WTC11 (cell line): ENCODE measurements at regions not wholly inside any gene's neighbourhood (a gene's known extent, or its start where the extent isn't known, plus 50 kb on each side); places are given as distances from the start of the nearest gene placed in this dataset.

Experiments used
- ATAC-seq: fragments of 200-7000 bp; cut with Tn5 transposase; 2 replicates; pipeline ENCODE4 v1.10.0; 2021; ENCODE audit warnings: mild to moderate bottlenecking, moderate library complexity
- CTCF ChIA-PET: fragments of 300-600 bp; sonication (Branson Sonifier 250); formaldehyde crosslinking; loops from one replicate; lab custom pipeline; 2021; ENCODE audit warnings: antibody characterized with exemption; lab: Charles Lee
- POLR2A ChIA-PET: fragments of 350-600 bp; sonication (Branson Sonifier 250); formaldehyde crosslinking; loops from one replicate; lab custom pipeline; 2021; ENCODE audit warnings: antibody characterized with exemption; lab: Charles Lee
- DNase-seq: peaks from one replicate; pipeline ENCODE4 v3.0.0; 2021; ENCODE audit warnings: low spot score
- H3K27ac Mint-ChIP-seq: 2 replicates; pipeline ENCODE4 v1.8.0; 2021; ENCODE audit warnings: mixed read lengths
- H3K27me3 Mint-ChIP-seq: 2 replicates; pipeline ENCODE4 v1.8.0; 2021; ENCODE audit warnings: low read depth, mild to moderate bottlenecking, moderate library complexity, mixed read lengths
- H3K36me3 Mint-ChIP-seq: 2 replicates; pipeline ENCODE4 v1.8.0; 2021; ENCODE audit warnings: mixed read lengths
- H3K4me1 Mint-ChIP-seq: 2 replicates; pipeline ENCODE4 v1.8.0; 2022; ENCODE audit warnings: mixed read lengths
- H3K4me3 Mint-ChIP-seq: 2 replicates; pipeline ENCODE4 v1.8.0; 2021; ENCODE audit warnings: mild to moderate bottlenecking, moderate library complexity, mixed read lengths
- H3K9me3 Mint-ChIP-seq: 2 replicates; pipeline ENCODE4 v1.8.0; 2021; ENCODE audit warnings: mixed read lengths
- CREM ChIP-seq: sonication (generic); formaldehyde crosslinking; IDR thresholded peaks from 2 replicates; pipeline ENCODE4 v1.8.1; 2022; ENCODE audit warnings: mild to moderate bottlenecking, missing genetic modification reagents, moderate library complexity
- ETV6 ChIP-seq: sonication (generic); formaldehyde crosslinking; IDR thresholded peaks from 2 replicates; pipeline ENCODE4 v1.8.1; 2022; ENCODE audit warnings: mild to moderate bottlenecking, missing genetic modification reagents
- GABPB1 ChIP-seq: sonication (generic); formaldehyde crosslinking; IDR thresholded peaks from 2 replicates; pipeline ENCODE4 v1.8.1; 2023; ENCODE audit warnings: mild to moderate bottlenecking, missing genetic modification reagents
- GTF2I ChIP-seq: fragments of 250-450 bp; sonication (Bioruptor Pico); conservative IDR thresholded peaks from 2 replicates; pipeline ENCODE4 v1.4.0; 2021; ENCODE audit warnings: mild to moderate bottlenecking
- HMGA2 ChIP-seq: fragments of 250-450 bp; sonication (Bioruptor Pico); IDR thresholded peaks from 2 replicates; pipeline ENCODE4 v1.4.0; 2021; ENCODE audit warnings: mild to moderate bottlenecking, moderate library complexity
- NFATC4 ChIP-seq: fragments of 250-450 bp; sonication (Bioruptor Pico); IDR thresholded peaks from 2 replicates; pipeline ENCODE4 v1.9.0; 2021; ENCODE audit warnings: mild to moderate bottlenecking
- NR2C2 ChIP-seq: sonication (generic); formaldehyde crosslinking; IDR thresholded peaks from 2 replicates; pipeline ENCODE4 v1.8.0; 2022; ENCODE audit warnings: mild to moderate bottlenecking, missing genetic modification reagents
- NR3C1 ChIP-seq: sonication (generic); formaldehyde crosslinking; conservative IDR thresholded peaks from 2 replicates; pipeline ENCODE4 v1.8.1; 2023; ENCODE audit warnings: low read depth, mild to moderate bottlenecking, missing genetic modification reagents
- PRRX2 ChIP-seq: fragments of 250-450 bp; sonication (Bioruptor Pico); IDR thresholded peaks from 2 replicates; pipeline ENCODE4 v1.8.0; 2021; ENCODE audit warnings: mild to moderate bottlenecking
- SMAD3 ChIP-seq: sonication (generic); formaldehyde crosslinking; IDR thresholded peaks from 2 replicates; pipeline ENCODE4 v1.8.0; 2022; ENCODE audit warnings: missing genetic modification reagents, mild to moderate bottlenecking, borderline replicate concordance
- TF ChIP-seq, protein P1 (sequence below): sonication (generic); formaldehyde crosslinking; IDR thresholded peaks from 2 replicates; pipeline ENCODE4 v1.8.0; 2022; ENCODE audit warnings: missing genetic modification reagents
- TF ChIP-seq, protein P2 (sequence below): fragments of 250-450 bp; sonication (Bioruptor Pico); IDR thresholded peaks from 2 replicates; pipeline ENCODE4 v1.9.0; 2021; ENCODE audit warnings: mild to moderate bottlenecking
- TF ChIP-seq, protein P3 (sequence below): fragments of 200-600 bp; IDR thresholded peaks from 2 replicates; pipeline ENCODE4 v1.8.0; 2022; ENCODE audit warnings: antibody characterized with exemption
- TF ChIP-seq, protein P4 (sequence below): sonication (generic); formaldehyde crosslinking; IDR thresholded peaks from 2 replicates; pipeline ENCODE4 v1.8.0; 2023; ENCODE audit warnings: missing genetic modification reagents
- TF ChIP-seq, protein P5 (sequence below): sonication (generic); formaldehyde crosslinking; IDR thresholded peaks from 2 replicates; pipeline ENCODE4 v1.8.0; 2022; ENCODE audit warnings: mild to moderate bottlenecking, missing genetic modification reagents
- TF ChIP-seq, protein P6 (sequence below): sonication (generic); formaldehyde crosslinking; IDR thresholded peaks from 2 replicates; pipeline ENCODE4 v1.8.1; 2022; ENCODE audit warnings: low read depth, mild to moderate bottlenecking, moderate library complexity, missing genetic modification reagents, borderline replicate concordance

DNA sequence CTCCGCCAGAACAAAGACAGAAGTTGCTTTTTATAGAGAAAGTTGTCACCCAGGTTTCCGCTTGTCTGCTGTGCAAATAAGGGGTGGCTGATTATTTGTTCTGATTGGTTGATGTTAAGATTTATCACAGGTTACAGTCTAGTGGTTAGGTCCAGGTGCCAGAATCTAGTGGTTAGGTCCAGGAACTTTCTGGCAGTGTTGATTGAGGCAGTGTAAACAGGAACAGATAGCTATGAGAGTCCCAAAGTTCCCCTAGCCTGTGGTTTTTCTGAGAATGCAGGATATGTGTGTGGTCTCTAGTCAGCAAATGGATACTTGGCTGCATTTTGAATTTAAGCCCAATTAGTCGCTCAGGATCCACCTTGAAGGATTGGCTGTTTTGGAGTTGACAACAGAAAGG, 148.0 kb downstream of the TMEM200A start (continued):
- TF ChIP-seq, protein P1, sequence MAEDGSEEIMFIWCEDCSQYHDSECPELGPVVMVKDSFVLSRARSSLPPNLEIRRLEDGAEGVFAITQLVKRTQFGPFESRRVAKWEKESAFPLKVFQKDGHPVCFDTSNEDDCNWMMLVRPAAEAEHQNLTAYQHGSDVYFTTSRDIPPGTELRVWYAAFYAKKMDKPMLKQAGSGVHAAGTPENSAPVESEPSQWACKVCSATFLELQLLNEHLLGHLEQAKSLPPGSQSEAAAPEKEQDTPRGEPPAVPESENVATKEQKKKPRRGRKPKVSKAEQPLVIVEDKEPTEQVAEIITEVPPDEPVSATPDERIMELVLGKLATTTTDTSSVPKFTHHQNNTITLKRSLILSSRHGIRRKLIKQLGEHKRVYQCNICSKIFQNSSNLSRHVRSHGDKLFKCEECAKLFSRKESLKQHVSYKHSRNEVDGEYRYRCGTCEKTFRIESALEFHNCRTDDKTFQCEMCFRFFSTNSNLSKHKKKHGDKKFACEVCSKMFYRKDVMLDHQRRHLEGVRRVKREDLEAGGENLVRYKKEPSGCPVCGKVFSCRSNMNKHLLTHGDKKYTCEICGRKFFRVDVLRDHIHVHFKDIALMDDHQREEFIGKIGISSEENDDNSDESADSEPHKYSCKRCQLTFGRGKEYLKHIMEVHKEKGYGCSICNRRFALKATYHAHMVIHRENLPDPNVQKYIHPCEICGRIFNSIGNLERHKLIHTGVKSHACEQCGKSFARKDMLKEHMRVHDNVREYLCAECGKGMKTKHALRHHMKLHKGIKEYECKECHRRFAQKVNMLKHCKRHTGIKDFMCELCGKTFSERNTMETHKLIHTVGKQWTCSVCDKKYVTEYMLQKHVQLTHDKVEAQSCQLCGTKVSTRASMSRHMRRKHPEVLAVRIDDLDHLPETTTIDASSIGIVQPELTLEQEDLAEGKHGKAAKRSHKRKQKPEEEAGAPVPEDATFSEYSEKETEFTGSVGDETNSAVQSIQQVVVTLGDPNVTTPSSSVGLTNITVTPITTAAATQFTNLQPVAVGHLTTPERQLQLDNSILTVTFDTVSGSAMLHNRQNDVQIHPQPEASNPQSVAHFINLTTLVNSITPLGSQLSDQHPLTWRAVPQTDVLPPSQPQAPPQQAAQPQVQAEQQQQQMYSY (CRISPR knock-in tag) = no peak
- TF ChIP-seq HMGA2 (CRISPR knock-in tag) (no peak), NR3C1 (no peak), ETV6 (CRISPR knock-in tag) (no peak), PRRX2 (CRISPR knock-in tag) (no peak), NFATC4 (CRISPR knock-in tag) (no peak)
- TF ChIP-seq, protein P2, sequence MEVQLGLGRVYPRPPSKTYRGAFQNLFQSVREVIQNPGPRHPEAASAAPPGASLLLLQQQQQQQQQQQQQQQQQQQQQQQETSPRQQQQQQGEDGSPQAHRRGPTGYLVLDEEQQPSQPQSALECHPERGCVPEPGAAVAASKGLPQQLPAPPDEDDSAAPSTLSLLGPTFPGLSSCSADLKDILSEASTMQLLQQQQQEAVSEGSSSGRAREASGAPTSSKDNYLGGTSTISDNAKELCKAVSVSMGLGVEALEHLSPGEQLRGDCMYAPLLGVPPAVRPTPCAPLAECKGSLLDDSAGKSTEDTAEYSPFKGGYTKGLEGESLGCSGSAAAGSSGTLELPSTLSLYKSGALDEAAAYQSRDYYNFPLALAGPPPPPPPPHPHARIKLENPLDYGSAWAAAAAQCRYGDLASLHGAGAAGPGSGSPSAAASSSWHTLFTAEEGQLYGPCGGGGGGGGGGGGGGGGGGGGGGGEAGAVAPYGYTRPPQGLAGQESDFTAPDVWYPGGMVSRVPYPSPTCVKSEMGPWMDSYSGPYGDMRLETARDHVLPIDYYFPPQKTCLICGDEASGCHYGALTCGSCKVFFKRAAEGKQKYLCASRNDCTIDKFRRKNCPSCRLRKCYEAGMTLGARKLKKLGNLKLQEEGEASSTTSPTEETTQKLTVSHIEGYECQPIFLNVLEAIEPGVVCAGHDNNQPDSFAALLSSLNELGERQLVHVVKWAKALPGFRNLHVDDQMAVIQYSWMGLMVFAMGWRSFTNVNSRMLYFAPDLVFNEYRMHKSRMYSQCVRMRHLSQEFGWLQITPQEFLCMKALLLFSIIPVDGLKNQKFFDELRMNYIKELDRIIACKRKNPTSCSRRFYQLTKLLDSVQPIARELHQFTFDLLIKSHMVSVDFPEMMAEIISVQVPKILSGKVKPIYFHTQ (CRISPR knock-in tag) = no peak
- TF ChIP-seq, protein P3, sequence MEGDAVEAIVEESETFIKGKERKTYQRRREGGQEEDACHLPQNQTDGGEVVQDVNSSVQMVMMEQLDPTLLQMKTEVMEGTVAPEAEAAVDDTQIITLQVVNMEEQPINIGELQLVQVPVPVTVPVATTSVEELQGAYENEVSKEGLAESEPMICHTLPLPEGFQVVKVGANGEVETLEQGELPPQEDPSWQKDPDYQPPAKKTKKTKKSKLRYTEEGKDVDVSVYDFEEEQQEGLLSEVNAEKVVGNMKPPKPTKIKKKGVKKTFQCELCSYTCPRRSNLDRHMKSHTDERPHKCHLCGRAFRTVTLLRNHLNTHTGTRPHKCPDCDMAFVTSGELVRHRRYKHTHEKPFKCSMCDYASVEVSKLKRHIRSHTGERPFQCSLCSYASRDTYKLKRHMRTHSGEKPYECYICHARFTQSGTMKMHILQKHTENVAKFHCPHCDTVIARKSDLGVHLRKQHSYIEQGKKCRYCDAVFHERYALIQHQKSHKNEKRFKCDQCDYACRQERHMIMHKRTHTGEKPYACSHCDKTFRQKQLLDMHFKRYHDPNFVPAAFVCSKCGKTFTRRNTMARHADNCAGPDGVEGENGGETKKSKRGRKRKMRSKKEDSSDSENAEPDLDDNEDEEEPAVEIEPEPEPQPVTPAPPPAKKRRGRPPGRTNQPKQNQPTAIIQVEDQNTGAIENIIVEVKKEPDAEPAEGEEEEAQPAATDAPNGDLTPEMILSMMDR = no peak
- TF ChIP-seq, protein P4, sequence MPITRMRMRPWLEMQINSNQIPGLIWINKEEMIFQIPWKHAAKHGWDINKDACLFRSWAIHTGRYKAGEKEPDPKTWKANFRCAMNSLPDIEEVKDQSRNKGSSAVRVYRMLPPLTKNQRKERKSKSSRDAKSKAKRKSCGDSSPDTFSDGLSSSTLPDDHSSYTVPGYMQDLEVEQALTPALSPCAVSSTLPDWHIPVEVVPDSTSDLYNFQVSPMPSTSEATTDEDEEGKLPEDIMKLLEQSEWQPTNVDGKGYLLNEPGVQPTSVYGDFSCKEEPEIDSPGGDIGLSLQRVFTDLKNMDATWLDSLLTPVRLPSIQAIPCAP (CRISPR knock-in tag) = no peak

DNA sequence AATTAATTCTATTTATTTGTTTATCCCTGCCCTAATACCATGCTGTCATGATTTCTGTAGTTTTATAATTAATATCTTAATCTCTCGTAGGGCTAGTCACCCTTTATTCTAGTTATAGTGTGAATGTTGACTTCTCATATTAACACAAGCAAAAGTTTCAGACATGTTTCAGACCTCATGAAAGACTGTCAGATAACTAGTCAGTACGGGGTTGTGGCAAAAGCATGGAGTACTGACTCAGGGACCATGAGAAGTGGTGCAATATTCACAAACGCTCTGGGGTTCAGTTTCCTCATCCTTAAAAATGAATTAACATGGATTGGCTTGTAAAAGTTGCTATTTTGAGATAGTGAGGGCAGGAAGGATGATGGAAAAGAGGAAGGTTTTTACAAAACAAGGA, 148.9 kb downstream of the TMEM200A start:
- POLR2A ChIA-PET = no interaction called here
- TF ChIP-seq NR2C2 (CRISPR knock-in tag) (no peak), CREM (CRISPR knock-in tag) (no peak), GTF2I (CRISPR knock-in tag) (no peak), GABPB1 (CRISPR knock-in tag) (no peak), SMAD3 (CRISPR knock-in tag) (no peak)
- TF ChIP-seq, protein P4 (CRISPR knock-in tag) = no peak
- TF ChIP-seq, protein P5, sequence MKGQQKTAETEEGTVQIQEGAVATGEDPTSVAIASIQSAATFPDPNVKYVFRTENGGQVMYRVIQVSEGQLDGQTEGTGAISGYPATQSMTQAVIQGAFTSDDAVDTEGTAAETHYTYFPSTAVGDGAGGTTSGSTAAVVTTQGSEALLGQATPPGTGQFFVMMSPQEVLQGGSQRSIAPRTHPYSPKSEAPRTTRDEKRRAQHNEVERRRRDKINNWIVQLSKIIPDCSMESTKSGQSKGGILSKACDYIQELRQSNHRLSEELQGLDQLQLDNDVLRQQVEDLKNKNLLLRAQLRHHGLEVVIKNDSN (CRISPR knock-in tag) = no peak
- TF ChIP-seq, protein P6, sequence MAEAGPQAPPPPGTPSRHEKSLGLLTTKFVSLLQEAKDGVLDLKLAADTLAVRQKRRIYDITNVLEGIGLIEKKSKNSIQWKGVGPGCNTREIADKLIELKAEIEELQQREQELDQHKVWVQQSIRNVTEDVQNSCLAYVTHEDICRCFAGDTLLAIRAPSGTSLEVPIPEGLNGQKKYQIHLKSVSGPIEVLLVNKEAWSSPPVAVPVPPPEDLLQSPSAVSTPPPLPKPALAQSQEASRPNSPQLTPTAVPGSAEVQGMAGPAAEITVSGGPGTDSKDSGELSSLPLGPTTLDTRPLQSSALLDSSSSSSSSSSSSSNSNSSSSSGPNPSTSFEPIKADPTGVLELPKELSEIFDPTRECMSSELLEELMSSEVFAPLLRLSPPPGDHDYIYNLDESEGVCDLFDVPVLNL = no peak
- H3K9me3 Mint-ChIP-seq = no peaks in the 10 kb centered on the region
- no peaks in the 10 kb centered on the region; the same call in 1 of the 2 replicates for H3K27me3 Mint-ChIP-seq
- no peaks in the 10 kb centered on the region for H3K36me3 Mint-ChIP-seq
- DNase-seq (no peak), ATAC-seq (no peak)
- no peak overlapping the region for H3K27ac Mint-ChIP-seq
- no peaks in the 10 kb centered on the region for H3K4me1 Mint-ChIP-seq
- no peak overlapping the region for H3K4me3 Mint-ChIP-seq
- CTCF ChIA-PET = no interaction called here
